SK-N-SH (cell line): ENCODE measurements at regions not wholly inside any gene's neighbourhood (a gene's known extent, or its start where the extent isn't known, plus 50 kb on each side); places are given as distances from the start of the nearest gene placed in this dataset.

Experiments used
- CTCF ChIA-PET: fragments of 300-600, 350-600 bp; formaldehyde crosslinking; extraction: SDS; loops from one replicate; lab custom pipeline; 2021; lab: Yijun Ruan, JAX
- POLR2A ChIA-PET: fragments of 350-600 bp; sonication (Branson Sonifier 250); formaldehyde crosslinking; extraction: SDS; loops from one replicate; lab custom pipeline; 2020; ENCODE audit warnings: antibody characterized with exemption, inconsistent platforms; lab: Yijun Ruan, JAX
- DNase-seq: peaks from one replicate; pipeline ENCODE4 v3.0.0; 2012
- H2AFZ ChIP-seq: fragments of 200-600 bp; sonication (generic); 2 replicates; pipeline ENCODE4 v1.8.1; 2016; ENCODE audit warnings: antibody characterized with exemption, mild to moderate bottlenecking, low read depth
- H3F3A ChIP-seq: fragments of 200-600 bp; sonication (generic); replicated peaks from 2 replicates; pipeline ENCODE3; 2016; ENCODE audit warnings: antibody characterized with exemption, mild to moderate bottlenecking; ENCODE audit not compliant: insufficient read depth
- H3K27ac ChIP-seq, 2 experiments: fragments of 200-500 bp in 1 of 2; fragments of 200-600 bp in 1 of 2; sonication (Bioruptor generic) in 1 of 2; sonication (generic), shearing (Covaris generic) in 1 of 2; 2 replicates each; pipeline versions ENCODE4 v1.5.1 to v1.6.1; 2014 to 2016; ENCODE audit warnings: low read depth in 2 of 2, inconsistent platforms in 1 of 2, low read length in 1 of 2, mild to moderate bottlenecking in 1 of 2, mixed read lengths in 1 of 2
- H3K27me3 ChIP-seq: fragments of 200-600 bp; sonication (generic), shearing (Covaris generic); 2 replicates; pipeline ENCODE4 v1.6.1; 2016; ENCODE audit warnings: mixed run types; ENCODE audit not compliant: insufficient read depth
- H3K36me3 ChIP-seq, 2 experiments: fragments of 200-500 bp in 1 of 2; fragments of 200-600 bp in 1 of 2; sonication (Bioruptor generic) in 1 of 2; sonication (generic) in 1 of 2; replicated peaks in 1 of 2; 2 replicates each; pipeline versions ENCODE3 to v1.5.1; 2014 to 2016; ENCODE audit warnings: low read length in 1 of 2, mild to moderate bottlenecking in 1 of 2; ENCODE audit not compliant: insufficient read depth in 2 of 2, control insufficient read depth in 1 of 2
- H3K4me1 ChIP-seq, 2 experiments: fragments of 200-500 bp in 1 of 2; fragments of 200-600 bp in 1 of 2; sonication (Bioruptor generic) in 1 of 2; sonication (generic), shearing (Covaris generic) in 1 of 2; 2 replicates each; pipeline versions ENCODE4 v1.5.1 to v1.6.1; 2014 to 2016; ENCODE audit warnings: low read depth in 1 of 2, low read length in 1 of 2, mixed run types in 1 of 2; ENCODE audit not compliant: insufficient read depth in 2 of 2, control insufficient read depth in 1 of 2
- H3K4me2 ChIP-seq: fragments of 200-600 bp; sonication (generic), shearing (Covaris generic); 2 replicates; pipeline ENCODE4 v1.6.1; 2017; ENCODE audit warnings: mixed run types
- H3K4me3 ChIP-seq, 2 experiments: fragments of 200-500 bp in 1 of 2; fragments of 200-600 bp in 1 of 2; sonication (Bioruptor generic) in 1 of 2; sonication (generic), shearing (Covaris generic) in 1 of 2; 2 replicates each; pipeline versions ENCODE4 v1.5.1 to v1.8.1; 2014 to 2016; ENCODE audit warnings: low read depth in 2 of 2, inconsistent platforms in 1 of 2, low read length in 1 of 2, mild to moderate bottlenecking in 1 of 2, mixed read lengths in 1 of 2, moderate library complexity in 1 of 2
- H3K79me2 ChIP-seq: fragments of 200-600 bp; sonication (generic); 2 replicates; pipeline ENCODE4 v1.8.1; 2017; ENCODE audit warnings: mild to moderate bottlenecking; ENCODE audit not compliant: insufficient read depth
- H3K9ac ChIP-seq: fragments of 200-600 bp; sonication (generic); 2 replicates; pipeline ENCODE4 v1.6.1; 2017; ENCODE audit warnings: mixed run types
- H3K9me2 ChIP-seq: fragments of 200-600 bp; sonication (generic); 2 replicates; pipeline ENCODE4 v1.6.1; 2017; ENCODE audit warnings: mixed run types
- H3K9me3 ChIP-seq: fragments of 200-600 bp; sonication (generic); 2 replicates; pipeline ENCODE4 v1.6.1; 2017; ENCODE audit warnings: mixed run types, mild to moderate bottlenecking, moderate library complexity
- H4K20me1 ChIP-seq: fragments of 200-600 bp; sonication (generic); 2 replicates; pipeline ENCODE4 v1.6.1; 2017; ENCODE audit warnings: mild to moderate bottlenecking, mixed run types; ENCODE audit not compliant: insufficient read depth
- EZH2phosphoT487 ChIP-seq: fragments of 200-600 bp; sonication (generic); IDR thresholded peaks from 2 replicates; pipeline ENCODE4 v1.6.1; 2017; ENCODE audit warnings: low read depth, mixed run types, mild to moderate bottlenecking, antibody characterized with exemption, moderate library complexity, borderline replicate concordance
- JUND ChIP-seq: IDR thresholded peaks from 2 replicates; pipeline ENCODE4 v1.4.0; 2012
- NFIC ChIP-seq: IDR thresholded peaks from 2 replicates; pipeline ENCODE4 v1.4.0; 2012; ENCODE audit warnings: borderline replicate concordance
- POLR2AphosphoS5 ChIP-seq: IDR thresholded peaks from 2 replicates; pipeline ENCODE4 v1.6.1; 2012; ENCODE audit warnings: low read depth, low read length
- RAD21 ChIP-seq: IDR thresholded peaks from 2 replicates; pipeline ENCODE4 v1.6.1; 2012; ENCODE audit warnings: mild to moderate bottlenecking, low read length
- RCOR1 ChIP-seq: fragments of 150-350 bp; IDR thresholded peaks from 2 replicates; pipeline ENCODE4 v1.6.1; 2017; ENCODE audit warnings: antibody characterized with exemption, low read length
- SIN3A ChIP-seq: IDR thresholded peaks from 2 replicates; pipeline ENCODE4 v1.6.1; 2012; ENCODE audit warnings: low read depth, mild to moderate bottlenecking, low read length, moderate library complexity, borderline replicate concordance
- SMC3 ChIP-seq: IDR thresholded peaks from 2 replicates; pipeline ENCODE4 v1.6.1; 2012; ENCODE audit warnings: low read depth, low read length, improper control_type of control experiment
- TCF12 ChIP-seq: IDR thresholded peaks from 2 replicates; pipeline ENCODE4 v1.4.0; 2012
- WGBS: methylation state at CpG from one replicate; pipeline ENCODE4 v1.1.6; 2017; ENCODE audit warnings: low lambda C conversion rate; 5-methylcytosine and 5-hydroxymethylcytosine counted together
- TF ChIP-seq, protein P1 (sequence below): IDR thresholded peaks from 2 replicates; pipeline ENCODE4; 2012
- TF ChIP-seq, protein P2 (sequence below): fragments of 200-600 bp; sonication (generic); IDR thresholded peaks from 2 replicates; pipeline ENCODE4 v1.6.1; 2017; ENCODE audit warnings: antibody characterized with exemption, mild to moderate bottlenecking, moderate library complexity
- TF ChIP-seq, protein P3 (sequence below): IDR thresholded peaks from 2 replicates; pipeline ENCODE4 v1.4.0; 2012; ENCODE audit warnings: low read depth

GRCh38 chr4:180054291-180054690 is 2188.9 kb upstream of the TENM3 start:
- no peaks in the 10 kb centered on the region for H3F3A ChIP-seq
- TF ChIP-seq, protein P1, sequence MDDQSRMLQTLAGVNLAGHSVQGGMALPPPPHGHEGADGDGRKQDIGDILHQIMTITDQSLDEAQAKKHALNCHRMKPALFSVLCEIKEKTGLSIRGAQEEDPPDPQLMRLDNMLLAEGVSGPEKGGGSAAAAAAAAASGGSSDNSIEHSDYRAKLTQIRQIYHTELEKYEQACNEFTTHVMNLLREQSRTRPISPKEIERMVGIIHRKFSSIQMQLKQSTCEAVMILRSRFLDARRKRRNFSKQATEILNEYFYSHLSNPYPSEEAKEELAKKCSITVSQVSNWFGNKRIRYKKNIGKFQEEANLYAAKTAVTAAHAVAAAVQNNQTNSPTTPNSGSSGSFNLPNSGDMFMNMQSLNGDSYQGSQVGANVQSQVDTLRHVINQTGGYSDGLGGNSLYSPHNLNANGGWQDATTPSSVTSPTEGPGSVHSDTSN, result no peak
- H3K4me3 ChIP-seq, result no peak overlapping the region
- no peak overlapping the region for H3K9ac ChIP-seq
- ChIA-PET CTCF (interaction anchor here (0.6 kb wide), 1 partner anchor 344 kb away, joined by 3 read pairs; no protein-coding TSS in a partner anchor), POLR2A (no interaction called here)
- peaks cover 18% of the 10 kb centered on the region for H3K27me3 ChIP-seq
- no peak overlapping the region for H3K4me2 ChIP-seq
- no peak overlapping the region for H2AFZ ChIP-seq
- H3K79me2 ChIP-seq, result no peaks in the 10 kb centered on the region
- H3K36me3 ChIP-seq, result no peaks in the 10 kb centered on the region
- WGBS, result 19% methylated on average over 4 of the region's 4 CpGs
- no peaks in the 10 kb centered on the region for H4K20me1 ChIP-seq
- no peaks in the 10 kb centered on the region for H3K9me2 ChIP-seq
- H3K4me1 ChIP-seq, result peaks cover 0 to 2% of the 10 kb centered on the region in 2 experiments; a peak in 1 of 4 replicates
- no peak overlapping the region for H3K27ac ChIP-seq
- DNase-seq, result no peak
- H3K9me3 ChIP-seq, result no peaks in the 10 kb centered on the region

- no peak overlapping the region for H3K9ac ChIP-seq
- no peaks in the 10 kb centered on the region for H4K20me1 ChIP-seq
- POLR2A ChIA-PET, result no interaction called here
- H3K27ac ChIP-seq, result no peak overlapping the region
- H3K27me3 ChIP-seq, result peaks cover 24% of the 10 kb centered on the region
- DNase-seq, result peak; percentile 18
- H3K79me2 ChIP-seq, result no peaks in the 10 kb centered on the region
- H3K9me2 ChIP-seq, result no peaks in the 10 kb centered on the region
- TF ChIP-seq, protein P2, sequence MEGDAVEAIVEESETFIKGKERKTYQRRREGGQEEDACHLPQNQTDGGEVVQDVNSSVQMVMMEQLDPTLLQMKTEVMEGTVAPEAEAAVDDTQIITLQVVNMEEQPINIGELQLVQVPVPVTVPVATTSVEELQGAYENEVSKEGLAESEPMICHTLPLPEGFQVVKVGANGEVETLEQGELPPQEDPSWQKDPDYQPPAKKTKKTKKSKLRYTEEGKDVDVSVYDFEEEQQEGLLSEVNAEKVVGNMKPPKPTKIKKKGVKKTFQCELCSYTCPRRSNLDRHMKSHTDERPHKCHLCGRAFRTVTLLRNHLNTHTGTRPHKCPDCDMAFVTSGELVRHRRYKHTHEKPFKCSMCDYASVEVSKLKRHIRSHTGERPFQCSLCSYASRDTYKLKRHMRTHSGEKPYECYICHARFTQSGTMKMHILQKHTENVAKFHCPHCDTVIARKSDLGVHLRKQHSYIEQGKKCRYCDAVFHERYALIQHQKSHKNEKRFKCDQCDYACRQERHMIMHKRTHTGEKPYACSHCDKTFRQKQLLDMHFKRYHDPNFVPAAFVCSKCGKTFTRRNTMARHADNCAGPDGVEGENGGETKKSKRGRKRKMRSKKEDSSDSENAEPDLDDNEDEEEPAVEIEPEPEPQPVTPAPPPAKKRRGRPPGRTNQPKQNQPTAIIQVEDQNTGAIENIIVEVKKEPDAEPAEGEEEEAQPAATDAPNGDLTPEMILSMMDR, result peak; percentile 39
- no peak for TF ChIP-seq RAD21
- TF ChIP-seq, all 33 proteins: peak for 1
- Histone ChIP-seq H3F3A (no peaks in the 10 kb centered on the region), H3K4me3 (no peak overlapping the region; a peak in 1 of 4 replicates), H2AFZ (no peak overlapping the region), H3K4me1 (peaks cover 0 to 2% of the 10 kb centered on the region in 2 experiments; a peak in 1 of 4 replicates), H3K36me3 (no peaks in the 10 kb centered on the region), H3K9me3 (no peaks in the 10 kb centered on the region), H3K4me2 (no peak overlapping the region)
- CTCF ChIA-PET, result no interaction called here
- WGBS, result 2% methylated on average over 8 of the region's 8 CpGs
These were observed 2185.9 kb upstream of the TENM3 start for GRCh38 chr4:180057299-180057721.

- Histone ChIP-seq H3K4me1 (peaks cover 0 to 2% of the 10 kb centered on the region in 2 experiments; a peak in 1 of 4 replicates), H3K79me2 (no peaks in the 10 kb centered on the region), H3K9me2 (no peaks in the 10 kb centered on the region), H3K27me3 (peaks cover 24% of the 10 kb centered on the region), H2AFZ (no peak overlapping the region), H3K27ac (no peak overlapping the region), H3K9me3 (no peaks in the 10 kb centered on the region), H3K4me2 (peak overlapping the region; percentile 85), H3F3A (no peaks in the 10 kb centered on the region), H3K36me3 (no peaks in the 10 kb centered on the region), H3K4me3 (peak overlapping the region; percentile 39 to 59)
- POLR2A ChIA-PET, result no interaction called here
- TF ChIP-seq SIN3A (no peak), RCOR1 (no peak), POLR2AphosphoS5 (no peak), SMC3 (no peak), TCF12 (no peak), EZH2phosphoT487 (peak; percentile 12; the same call in 1 of the 2 replicates), NFIC (no peak), JUND (no peak)
- TF ChIP-seq, protein P3, sequence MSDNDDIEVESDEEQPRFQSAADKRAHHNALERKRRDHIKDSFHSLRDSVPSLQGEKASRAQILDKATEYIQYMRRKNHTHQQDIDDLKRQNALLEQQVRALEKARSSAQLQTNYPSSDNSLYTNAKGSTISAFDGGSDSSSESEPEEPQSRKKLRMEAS, result no peak
- TF ChIP-seq, all 33 proteins: peak for 1
- WGBS, result 2% methylated on average over 11 of the region's 77 CpGs
- CTCF ChIA-PET, result no interaction called here
- DNase-seq, result peak; percentile 53
- no peaks in the 10 kb centered on the region for H4K20me1 ChIP-seq
- H3K9ac ChIP-seq, result no peak overlapping the region
These were observed 2185.1 kb upstream of the TENM3 start for GRCh38 chr4:180057891-180058671.
